Nephron (organoid): ENCODE measurements at regions not wholly inside any gene's neighbourhood (a gene's known extent, or its start where the extent isn't known, plus 50 kb on each side); places are given as distances from the start of the nearest gene placed in this dataset.

Source experiments
- H3K27ac Mint-ChIP-seq, 3 experiments: 2 replicates each; pipeline ENCODE4 v1.8.0; 2020; ENCODE audit warnings: mixed read lengths in 3 of 3, mild to moderate bottlenecking in 2 of 3, moderate library complexity in 1 of 3
- H3K27me3 Mint-ChIP-seq: 2 replicates; pipeline ENCODE4 v1.8.0; 2021; ENCODE audit warnings: low read depth, mild to moderate bottlenecking, moderate library complexity, mixed read lengths
- H3K36me3 Mint-ChIP-seq: 2 replicates; pipeline ENCODE4 v1.8.0; 2020; ENCODE audit warnings: low read depth, mixed read lengths
- H3K4me1 Mint-ChIP-seq: 2 replicates; pipeline ENCODE4 v1.8.0; 2020; ENCODE audit warnings: mixed read lengths
- H3K4me3 Mint-ChIP-seq, 3 experiments: 2 replicates each; pipeline ENCODE4 v1.8.0; 2020; ENCODE audit warnings: mild to moderate bottlenecking in 3 of 3, mixed read lengths in 3 of 3, moderate library complexity in 2 of 3
- H3K9me3 Mint-ChIP-seq: 2 replicates; pipeline ENCODE4 v1.8.0; 2020; ENCODE audit warnings: mixed read lengths
- CTCF ChIP-seq, 3 experiments: fragments of 200-600 bp; sonication (generic); IDR thresholded peaks; one replicate each; pipeline ENCODE4 v1.5.0; 2021; ENCODE audit warnings: antibody characterized with exemption in 3 of 3; ENCODE audit not compliant: unreplicated experiment in 3 of 3

- Mint-ChIP-seq H3K27ac (no peak overlapping the region), H3K4me1 (peaks cover 10% of the 10 kb centered on the region), H3K27me3 (peaks cover 61% of the 10 kb centered on the region), H3K36me3 (no peaks in the 10 kb centered on the region), H3K9me3 (no peaks in the 10 kb centered on the region), H3K4me3 (no peak overlapping the region)
- no peak for TF ChIP-seq CTCF (IDR thresholded peaks at IDR 0.05; ENCODE audit: unreplicated experiment in 3 of 3)
Observed at GRCh38 chr2:120447127-120447785, 101.3 kb downstream of the INHBB start.

GRCh38 chr2:120448436-120448835, 102.5 kb downstream of the INHBB start:
- Mint-ChIP-seq H3K27ac (no peak overlapping the region), H3K27me3 (peaks cover 54% of the 10 kb centered on the region), H3K9me3 (no peaks in the 10 kb centered on the region), H3K4me3 (no peak overlapping the region), H3K4me1 (peaks cover 2% of the 10 kb centered on the region), H3K36me3 (no peaks in the 10 kb centered on the region)
- no peak for TF ChIP-seq CTCF (IDR thresholded peaks at IDR 0.05; ENCODE audit: unreplicated experiment in 3 of 3)

- no peak for TF ChIP-seq CTCF (IDR thresholded peaks at IDR 0.05; ENCODE audit: unreplicated experiment in 3 of 3)
- H3K4me3 Mint-ChIP-seq = no peak overlapping the region
- H3K27ac Mint-ChIP-seq = no peak overlapping the region
- H3K4me1 Mint-ChIP-seq = no peaks in the 10 kb centered on the region
- no peaks in the 10 kb centered on the region for H3K9me3 Mint-ChIP-seq
- H3K27me3 Mint-ChIP-seq = peaks cover 46% of the 10 kb centered on the region
- no peaks in the 10 kb centered on the region for H3K36me3 Mint-ChIP-seq
Observed at GRCh38 chr2:120448961-120449810, 103.2 kb downstream of the INHBB start.

GRCh38 chr2:120450196-120450820, 104.4 kb downstream of the INHBB start:
- H3K36me3 Mint-ChIP-seq = no peaks in the 10 kb centered on the region
- H3K27ac Mint-ChIP-seq = no peak overlapping the region
- H3K4me3 Mint-ChIP-seq = no peak overlapping the region
- no peak for TF ChIP-seq CTCF (IDR thresholded peaks at IDR 0.05; ENCODE audit: unreplicated experiment in 3 of 3)
- no peaks in the 10 kb centered on the region for H3K9me3 Mint-ChIP-seq
- H3K4me1 Mint-ChIP-seq = no peaks in the 10 kb centered on the region
- H3K27me3 Mint-ChIP-seq = peaks cover 39% of the 10 kb centered on the region

- no peaks in the 10 kb centered on the region for H3K36me3 Mint-ChIP-seq
- H3K9me3 Mint-ChIP-seq = peaks cover 3% of the 10 kb centered on the region
- H3K27ac Mint-ChIP-seq = no peak overlapping the region
Observed at GRCh38 chr2:120451334-120451733, 105.4 kb downstream of the INHBB start.

More at GRCh38 chr2:120451334-120451733, 105.4 kb downstream of the INHBB start:
- Mint-ChIP-seq H3K4me1 (no peaks in the 10 kb centered on the region), H3K27me3 (peaks cover 33% of the 10 kb centered on the region), H3K4me3 (no peak overlapping the region)
- no peak for TF ChIP-seq CTCF (IDR thresholded peaks at IDR 0.05; ENCODE audit: unreplicated experiment in 3 of 3)
